ENCODE measurements at regions not wholly inside any gene's neighbourhood (a gene's known extent, or its start where the extent isn't known, plus 50 kb on each side); places are given as distances from the start of the nearest gene placed in this dataset.

GRCh38 chr20:60658681-60659080, 593.4 kb upstream of the CDH4 start:
- peaks cover 5% of the 10 kb centered on the region for H3K9me3 Mint-ChIP-seq
- H3K27ac Mint-ChIP-seq, result no peak overlapping the region

DNA sequence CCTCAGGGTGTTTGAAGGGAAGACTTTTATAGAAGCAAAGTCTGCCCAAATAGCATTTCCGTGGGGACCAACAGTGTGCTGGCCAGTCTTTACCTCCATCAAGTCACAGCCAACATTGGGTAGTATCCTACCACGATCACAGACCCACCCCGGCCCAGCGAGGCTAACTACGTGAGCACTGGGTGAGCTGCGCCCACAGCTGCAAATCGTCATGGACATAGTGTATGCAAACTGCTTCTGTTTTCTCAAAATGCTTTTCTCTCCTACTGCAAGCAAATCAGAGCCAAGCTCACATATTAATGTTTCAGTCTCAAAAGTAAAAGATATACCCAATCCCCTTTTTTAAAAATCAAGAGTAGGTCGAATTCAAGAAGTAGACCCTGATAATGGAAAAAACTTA, 592.8 kb upstream of the CDH4 start:
- Mint-ChIP-seq H3K4me3 (no peak overlapping the region), H3K27ac (no peak overlapping the region), H3K27me3 (peaks cover 12% of the 10 kb centered on the region), H3K36me3 (ENCODE audit: low read depth) (no peaks in the 10 kb centered on the region), H3K4me1 (ENCODE audit: low read depth) (no peaks in the 10 kb centered on the region), H3K9me3 (peaks cover 5% of the 10 kb centered on the region)
- no peak for DNase-seq

More at GRCh38 chr20:60658681-60659080, 593.4 kb upstream of the CDH4 start:
- Mint-ChIP-seq H3K27me3 (peaks cover 12% of the 10 kb centered on the region), H3K4me3 (no peak overlapping the region), H3K36me3 (ENCODE audit: low read depth) (no peaks in the 10 kb centered on the region), H3K4me1 (ENCODE audit: low read depth) (no peaks in the 10 kb centered on the region)
- DNase-seq, result no peak

DNA sequence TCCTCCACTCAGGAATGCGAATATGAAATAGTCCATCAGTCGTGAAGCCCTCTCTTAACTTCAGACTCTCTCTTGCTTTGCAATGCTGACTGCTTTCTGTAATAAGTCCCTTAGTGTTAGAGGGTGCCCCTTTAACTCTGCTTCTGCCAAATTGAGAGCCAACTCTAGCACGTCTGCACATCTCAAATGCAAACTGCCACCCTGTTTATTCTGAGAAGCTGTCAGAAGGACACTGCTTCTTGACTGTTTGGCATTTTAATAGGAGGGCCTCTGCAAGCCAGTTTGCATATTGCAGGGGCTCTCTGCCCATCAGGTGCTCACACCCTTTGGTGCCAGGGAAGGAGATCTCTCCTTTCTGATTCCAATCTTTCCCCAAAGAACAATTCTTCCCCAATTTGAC, 589.8 kb upstream of the CDH4 start:
- Mint-ChIP-seq H3K4me3 (no peak overlapping the region), H3K4me1 (ENCODE audit: low read depth) (no peaks in the 10 kb centered on the region), H3K9me3 (no peaks in the 10 kb centered on the region), H3K27me3 (no peaks in the 10 kb centered on the region), H3K36me3 (ENCODE audit: low read depth) (no peaks in the 10 kb centered on the region), H3K27ac (no peak overlapping the region)
- DNase-seq, result no peak

DNA sequence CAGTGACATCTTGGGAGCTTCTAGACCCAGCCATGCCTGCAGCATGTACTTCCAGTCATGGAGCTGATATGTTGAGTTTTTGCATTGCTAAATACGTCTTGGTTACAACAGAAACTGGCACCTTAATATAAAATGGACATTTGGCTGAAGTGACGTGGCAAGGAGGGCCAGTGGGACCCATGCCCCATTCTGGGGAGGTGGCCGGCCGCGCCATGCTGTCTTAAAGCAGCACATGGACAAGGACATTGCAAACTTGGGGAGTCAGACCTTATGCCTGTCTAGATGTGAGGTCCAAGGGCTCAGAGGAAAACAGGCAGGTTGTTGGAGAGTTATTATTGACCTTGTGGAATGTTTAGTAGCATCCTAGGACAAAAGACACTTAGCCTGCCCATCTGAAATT, 588.0 kb upstream of the CDH4 start:
- no peak overlapping the region for H3K27ac Mint-ChIP-seq
- DNase-seq, result no peak
- H3K4me1 Mint-ChIP-seq (ENCODE audit: low read depth), result no peaks in the 10 kb centered on the region
- no peak overlapping the region for H3K4me3 Mint-ChIP-seq
- no peaks in the 10 kb centered on the region for H3K36me3 Mint-ChIP-seq (ENCODE audit: low read depth)
- H3K27me3 Mint-ChIP-seq, result no peaks in the 10 kb centered on the region
- no peaks in the 10 kb centered on the region for H3K9me3 Mint-ChIP-seq

- no peaks in the 10 kb centered on the region for H3K36me3 Mint-ChIP-seq (ENCODE audit: low read depth)
- no peak overlapping the region for H3K27ac Mint-ChIP-seq
- DNase-seq, result no peak
These were observed 584.4 kb upstream of the CDH4 start for GRCh38 chr20:60667641-60668040.

DNA sequence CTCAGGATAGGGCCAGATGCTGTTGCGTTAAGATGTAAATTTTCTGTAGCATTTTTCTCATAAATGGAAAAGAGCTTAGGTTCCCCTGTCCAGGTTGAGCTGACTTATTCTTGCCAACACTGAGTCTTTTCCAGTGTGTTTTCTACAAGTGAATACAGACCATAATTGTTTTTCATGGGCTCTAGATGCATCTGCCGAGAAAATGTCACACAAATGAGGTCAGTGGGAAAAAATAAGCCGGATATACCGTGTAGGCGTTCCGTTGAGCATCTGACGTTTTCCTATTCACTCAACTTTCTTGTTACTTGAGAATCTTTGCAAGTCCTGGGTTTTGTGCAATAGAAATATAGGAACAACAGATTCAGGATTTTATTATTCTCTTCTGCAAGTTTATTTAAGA, 582.9 kb upstream of the CDH4 start:
- H3K27me3 Mint-ChIP-seq, result peaks cover 6% of the 10 kb centered on the region
- no peaks in the 10 kb centered on the region for H3K36me3 Mint-ChIP-seq (ENCODE audit: low read depth)
- no peak overlapping the region for H3K27ac Mint-ChIP-seq
- no peak overlapping the region for H3K4me3 Mint-ChIP-seq
- H3K9me3 Mint-ChIP-seq, result no peaks in the 10 kb centered on the region
- DNase-seq, result no peak
- H3K4me1 Mint-ChIP-seq (ENCODE audit: low read depth), result no peaks in the 10 kb centered on the region

More at GRCh38 chr20:60667641-60668040, 584.4 kb upstream of the CDH4 start:
- Mint-ChIP-seq H3K4me3 (no peak overlapping the region), H3K27me3 (peaks cover 2% of the 10 kb centered on the region), H3K9me3 (no peaks in the 10 kb centered on the region), H3K4me1 (ENCODE audit: low read depth) (no peaks in the 10 kb centered on the region)

DNA sequence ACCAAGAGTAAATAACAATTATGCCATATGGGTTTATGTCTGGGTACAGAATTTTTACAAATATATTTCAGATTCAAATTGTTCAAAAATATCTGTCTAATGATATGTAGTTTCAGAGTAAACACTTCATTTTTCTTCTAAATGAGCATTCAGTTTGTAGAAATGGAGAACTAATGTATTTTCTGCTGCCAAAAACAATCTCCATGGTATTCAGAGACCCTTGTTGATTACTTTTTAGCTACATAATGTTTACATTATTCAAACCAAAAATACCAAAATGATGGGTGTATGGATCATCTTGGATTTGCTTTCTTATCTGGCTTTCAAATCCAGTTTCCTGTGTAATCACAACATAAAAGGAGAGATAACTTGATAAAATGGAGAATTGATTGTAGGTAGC, 576.0 kb upstream of the CDH4 start:
- DNase-seq, result no peak
- no peaks in the 10 kb centered on the region for H3K9me3 Mint-ChIP-seq
- no peaks in the 10 kb centered on the region for H3K36me3 Mint-ChIP-seq (ENCODE audit: low read depth)
- no peak overlapping the region for H3K27ac Mint-ChIP-seq
- no peak overlapping the region for H3K4me3 Mint-ChIP-seq
- H3K27me3 Mint-ChIP-seq, result peaks cover 17% of the 10 kb centered on the region
- no peaks in the 10 kb centered on the region for H3K4me1 Mint-ChIP-seq (ENCODE audit: low read depth)

GRCh38 chr20:60677819-60678218, 574.2 kb upstream of the CDH4 start:
- Mint-ChIP-seq H3K27me3 (peaks cover 18% of the 10 kb centered on the region), H3K9me3 (no peaks in the 10 kb centered on the region), H3K4me3 (no peak overlapping the region), H3K4me1 (ENCODE audit: low read depth) (no peaks in the 10 kb centered on the region), H3K36me3 (ENCODE audit: low read depth) (no peaks in the 10 kb centered on the region), H3K27ac (no peak overlapping the region)
- no peak for DNase-seq

DNA sequence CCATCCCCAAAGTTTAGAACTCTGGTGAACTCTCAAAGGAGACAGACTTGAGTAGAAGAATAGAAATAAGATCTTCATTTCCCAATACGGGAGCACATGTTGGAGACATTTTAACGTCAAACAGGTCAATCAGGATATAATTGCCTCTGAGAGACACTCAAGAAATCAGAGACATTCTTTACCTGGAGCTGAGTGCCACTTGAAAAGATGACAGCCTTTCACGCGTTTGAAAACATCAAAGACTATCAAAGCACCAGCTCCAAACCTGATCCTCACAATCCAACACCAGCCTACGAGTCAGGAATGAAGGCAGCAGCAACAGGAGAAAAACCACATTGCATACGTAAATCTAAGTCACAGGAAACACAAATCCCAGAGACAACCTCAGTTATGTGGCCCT, 571.5 kb upstream of the CDH4 start:
- no peak overlapping the region for H3K4me3 Mint-ChIP-seq
- no peak for DNase-seq
- H3K9me3 Mint-ChIP-seq, result no peaks in the 10 kb centered on the region
- H3K27ac Mint-ChIP-seq, result no peak overlapping the region
- H3K4me1 Mint-ChIP-seq (ENCODE audit: low read depth), result no peaks in the 10 kb centered on the region
- peaks cover 16% of the 10 kb centered on the region for H3K27me3 Mint-ChIP-seq
- H3K36me3 Mint-ChIP-seq (ENCODE audit: low read depth), result no peaks in the 10 kb centered on the region

DNA sequence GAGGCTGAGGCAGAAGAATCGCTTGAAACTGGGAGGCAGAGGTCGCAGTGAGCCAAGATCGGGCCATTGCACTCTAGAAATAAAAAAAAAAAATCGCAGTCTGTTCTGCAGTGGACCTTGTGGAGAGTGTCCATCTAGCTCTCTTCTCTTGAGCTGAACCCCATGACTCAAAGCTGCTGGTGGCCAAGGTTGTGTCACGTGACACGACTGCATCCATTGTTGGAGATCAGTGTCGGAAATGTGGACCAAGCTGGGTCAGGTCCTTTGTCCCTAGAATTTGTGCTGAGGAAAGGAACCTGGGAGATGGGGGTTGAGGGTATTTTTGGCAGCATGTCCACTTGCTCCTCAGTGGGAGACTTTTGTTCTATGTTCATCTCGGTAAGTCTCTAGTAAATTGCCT, 564.8 kb upstream of the CDH4 start:
- Mint-ChIP-seq H3K4me1 (ENCODE audit: low read depth) (no peaks in the 10 kb centered on the region), H3K27me3 (peaks cover 9% of the 10 kb centered on the region), H3K9me3 (no peaks in the 10 kb centered on the region), H3K36me3 (ENCODE audit: low read depth) (no peaks in the 10 kb centered on the region), H3K4me3 (no peak overlapping the region), H3K27ac (no peak overlapping the region)
- no peak for DNase-seq

DNA sequence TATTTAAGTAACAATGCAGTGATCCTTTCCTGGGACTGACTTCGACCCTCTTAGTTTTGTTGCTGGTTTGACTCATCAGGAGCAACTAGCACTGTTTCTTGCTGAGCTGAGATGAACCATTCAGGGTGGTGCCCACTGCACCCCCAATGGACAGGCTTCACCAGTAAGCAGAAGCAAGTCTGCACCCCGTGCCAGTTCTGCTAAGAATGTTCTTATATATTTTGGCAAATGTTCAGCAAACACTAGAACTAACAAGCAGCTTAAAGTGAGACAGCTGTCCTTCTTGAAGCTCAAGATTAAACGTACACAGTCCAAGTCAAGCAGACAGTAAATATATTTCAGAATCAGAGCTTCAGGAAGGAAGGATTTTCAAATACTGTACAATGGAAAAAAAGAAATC, 561.3 kb upstream of the CDH4 start:
- Mint-ChIP-seq H3K4me3 (no peak overlapping the region), H3K36me3 (ENCODE audit: low read depth) (no peaks in the 10 kb centered on the region), H3K4me1 (ENCODE audit: low read depth) (peaks cover 6% of the 10 kb centered on the region), H3K27ac (no peak overlapping the region), H3K9me3 (no peaks in the 10 kb centered on the region), H3K27me3 (peaks cover 21% of the 10 kb centered on the region)
- no peak for DNase-seq

- DNase-seq, result no peak
- Mint-ChIP-seq H3K27me3 (peaks cover 21% of the 10 kb centered on the region), H3K4me3 (no peak overlapping the region), H3K27ac (no peak overlapping the region), H3K36me3 (ENCODE audit: low read depth) (no peaks in the 10 kb centered on the region), H3K9me3 (no peaks in the 10 kb centered on the region), H3K4me1 (ENCODE audit: low read depth) (peaks cover 6% of the 10 kb centered on the region)
These were observed 560.0 kb upstream of the CDH4 start for GRCh38 chr20:60691966-60692615.

DNA sequence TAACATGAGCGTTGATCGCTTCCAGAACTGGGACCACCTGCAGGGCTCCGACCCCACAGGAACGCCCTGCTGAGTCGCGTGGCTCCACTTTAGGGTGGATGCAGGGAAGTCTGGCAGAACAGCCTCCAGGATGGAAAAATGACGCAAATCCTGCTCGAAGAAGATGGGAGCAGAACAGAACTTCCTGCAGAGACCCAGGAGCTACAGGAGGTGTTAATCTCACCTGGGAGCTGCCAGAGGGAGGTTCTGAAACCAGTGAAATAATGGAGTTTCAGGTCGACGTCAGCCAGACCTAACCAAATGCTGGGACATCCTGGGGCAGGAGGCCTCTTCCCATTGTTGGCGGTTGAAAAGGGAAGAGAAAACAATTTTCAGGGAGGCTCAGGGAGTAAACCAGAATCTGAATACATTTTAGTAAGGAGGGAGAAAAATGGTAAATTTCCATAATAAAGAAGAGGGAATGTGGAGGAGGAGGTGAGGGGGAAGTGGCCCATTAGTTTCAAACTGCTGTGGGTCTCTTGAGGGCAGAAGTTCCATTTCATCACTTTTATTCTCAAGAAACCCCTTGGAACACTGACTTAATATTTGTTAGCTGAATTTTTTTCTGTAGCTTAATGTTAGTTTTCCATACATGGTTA, 558.4 kb upstream of the CDH4 start:
- Mint-ChIP-seq H3K4me3 (no peak overlapping the region), H3K4me1 (ENCODE audit: low read depth) (peaks cover 6% of the 10 kb centered on the region), H3K36me3 (ENCODE audit: low read depth) (no peaks in the 10 kb centered on the region), H3K9me3 (no peaks in the 10 kb centered on the region), H3K27ac (no peak overlapping the region), H3K27me3 (peaks cover 21% of the 10 kb centered on the region)
- DNase-seq, result no peak

GRCh38 chr20:60694763-60695162, 557.3 kb upstream of the CDH4 start:
- no peak for DNase-seq
- Mint-ChIP-seq H3K36me3 (ENCODE audit: low read depth) (no peaks in the 10 kb centered on the region), H3K4me1 (ENCODE audit: low read depth) (peaks cover 6% of the 10 kb centered on the region), H3K4me3 (no peak overlapping the region), H3K27ac (peak overlapping the region; percentile 70), H3K27me3 (peaks cover 21% of the 10 kb centered on the region), H3K9me3 (no peaks in the 10 kb centered on the region)

GRCh38 chr20:60695226-60696000, 556.6 kb upstream of the CDH4 start:
- Mint-ChIP-seq H3K9me3 (no peaks in the 10 kb centered on the region), H3K27me3 (peaks cover 21% of the 10 kb centered on the region), H3K4me3 (no peak overlapping the region), H3K4me1 (ENCODE audit: low read depth) (peaks cover 6% of the 10 kb centered on the region), H3K36me3 (ENCODE audit: low read depth) (no peaks in the 10 kb centered on the region), H3K27ac (peak overlapping the region; percentile 70)
- DNase-seq, result peak; percentile 30
